NCI-H345 (cell line): ENCODE measurements at regions not wholly inside any gene's neighbourhood (a gene's known extent, or its start where the extent isn't known, plus 50 kb on each side); places are given as distances from the start of the nearest gene placed in this dataset.
"Not testable (repeated sequence)": the region's sequence is repeated elsewhere in the genome, so short reads cannot be mapped to it uniquely, and the experiment has no call there.

ENCODE experiments used
- DNase-seq: peaks from one replicate; lab custom pipeline; 2025; lab: John Stamatoyannopoulos, UW

- no peak for DNase-seq
These were observed 67.3 kb upstream of the USP15 start for GRCh38 chr12:62192903-62193250.

GRCh38 chr12:62194031-62194430, 66.2 kb upstream of the USP15 start:
- no peak for DNase-seq

- DNase-seq, result no peak
These were observed 65.6 kb upstream of the USP15 start for GRCh38 chr12:62194616-62195015.

GRCh38 chr12:62196146-62196545, 64.1 kb upstream of the USP15 start:
- no peak for DNase-seq

GRCh38 chr12:62202861-62203260, 57.3 kb upstream of the USP15 start:
- not testable (repeated sequence) for DNase-seq

- DNase-seq, result no peak
These were observed 54.9 kb upstream of the USP15 start for GRCh38 chr12:62205346-62205745.

GRCh38 chr12:62207248-62207647, 53.0 kb upstream of the USP15 start:
- DNase-seq, result no peak
